GM18868 (cell line): ENCODE measurements at regions not wholly inside any gene's neighbourhood (a gene's known extent, or its start where the extent isn't known, plus 50 kb on each side); places are given as distances from the start of the nearest gene placed in this dataset.

Source experiments
- ATAC-seq: cut with Tn5 transposase; IDR thresholded peaks from one replicate; pipeline ENCODE4 v1.9.1; 2021; ENCODE audit warnings: mild to moderate bottlenecking, moderate library complexity; ENCODE audit not compliant: unreplicated experiment

DNA sequence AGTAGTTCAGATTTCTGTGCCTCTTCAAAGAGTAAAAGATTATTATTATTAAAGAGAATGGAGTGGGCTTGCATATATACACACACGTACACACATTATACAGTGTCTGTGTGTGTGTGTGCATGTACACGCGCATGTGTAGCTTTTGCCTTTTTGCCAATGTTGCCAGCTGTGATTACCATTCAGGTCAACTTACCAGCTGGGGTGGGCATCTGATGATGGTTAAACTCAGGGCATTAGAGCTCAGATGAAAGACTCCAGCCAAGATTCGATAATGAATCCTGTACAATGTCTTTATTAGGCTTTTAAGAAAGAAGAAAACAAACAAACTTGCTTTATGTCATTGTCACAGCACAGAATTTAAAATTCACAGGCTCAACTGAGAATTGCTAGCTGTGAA lies 296.5 kb upstream of the DMAC1 start:
- ATAC-seq = no peak

- ATAC-seq = no peak
Measured at GRCh38 chr9:8095672-8096086, 296.1 kb upstream of the DMAC1 start.

DNA sequence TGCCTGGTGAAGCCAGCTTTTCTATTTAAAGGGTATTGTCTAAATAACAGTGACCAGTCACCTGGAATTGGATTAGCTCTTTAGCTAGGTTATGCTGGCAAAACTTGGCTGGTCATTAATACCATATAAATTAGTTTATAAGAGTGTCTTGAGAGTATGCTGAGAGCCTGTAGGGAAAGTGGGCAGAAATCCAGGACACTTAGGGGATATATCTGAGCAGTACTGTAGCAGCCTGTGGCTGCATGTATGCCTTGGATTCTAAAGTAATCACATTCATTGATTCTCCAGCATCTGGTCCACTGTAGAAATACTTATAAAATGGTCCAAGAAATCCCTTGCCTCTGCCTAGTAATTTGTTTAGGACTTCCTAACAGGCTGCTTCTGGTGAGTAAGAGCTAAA lies 288.9 kb upstream of the DMAC1 start:
- no peak for ATAC-seq

DNA sequence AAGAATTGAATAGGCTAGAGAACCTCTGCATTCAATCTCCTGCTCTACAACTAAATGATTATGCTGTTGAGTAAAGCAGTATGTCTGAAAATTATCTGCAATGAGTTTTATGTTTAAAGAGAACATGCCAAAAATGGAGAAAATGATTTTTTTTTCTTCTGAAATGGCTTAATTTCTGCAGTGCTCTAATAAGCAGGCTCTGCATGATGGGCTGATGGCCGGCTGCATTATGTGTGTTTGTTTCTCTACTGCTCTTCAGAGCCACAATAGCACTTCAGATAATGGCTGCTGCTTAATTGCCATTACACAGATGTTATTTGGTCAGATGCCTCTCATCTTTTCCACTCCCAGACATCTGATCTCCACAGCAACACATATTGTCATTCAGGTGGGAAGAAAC lies 286.4 kb upstream of the DMAC1 start:
- no peak for ATAC-seq

- ATAC-seq = no peak
Measured at GRCh38 chr9:8078641-8079140, 279.1 kb upstream of the DMAC1 start.

GRCh38 chr9:8074713-8075286 lies 275.2 kb upstream of the DMAC1 start:
- no peak for ATAC-seq

- no peak for ATAC-seq
Measured at GRCh38 chr9:8071445-8071798, 271.8 kb upstream of the DMAC1 start.

DNA sequence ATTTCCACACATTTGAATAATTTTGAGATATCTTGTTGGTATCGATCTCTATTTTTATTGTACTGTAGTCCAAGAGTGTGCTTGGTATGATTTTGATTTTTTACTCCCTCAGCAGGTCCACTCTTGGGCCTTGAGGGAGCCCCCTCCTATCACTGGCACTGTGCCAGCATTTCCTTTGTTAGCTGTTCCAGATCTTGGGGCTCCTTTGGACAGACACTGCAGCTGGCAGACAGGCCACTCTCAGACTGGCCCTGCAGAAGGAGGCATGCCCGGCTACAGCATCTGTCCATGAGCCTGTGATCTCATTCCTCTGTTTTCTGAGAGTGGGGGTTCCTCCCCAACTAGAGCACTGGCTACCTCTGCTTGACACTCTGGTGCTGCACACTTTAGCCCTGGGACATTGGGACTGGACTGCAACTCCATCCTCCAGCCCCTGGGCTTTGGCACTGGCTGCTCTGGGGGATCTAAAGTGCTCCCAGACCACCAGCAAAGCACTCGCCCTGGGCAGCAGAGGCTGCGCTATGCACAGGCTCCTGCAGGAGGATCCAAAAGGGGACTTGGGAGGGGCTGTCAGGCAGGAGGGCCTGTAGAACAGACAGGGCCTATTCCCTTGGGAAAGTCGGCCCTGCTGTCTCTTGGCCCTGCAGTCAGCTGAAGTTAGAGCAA lies 271.3 kb upstream of the DMAC1 start:
- ATAC-seq = no peak

GRCh38 chr9:8062459-8062858 lies 262.9 kb upstream of the DMAC1 start:
- no peak for ATAC-seq

DNA sequence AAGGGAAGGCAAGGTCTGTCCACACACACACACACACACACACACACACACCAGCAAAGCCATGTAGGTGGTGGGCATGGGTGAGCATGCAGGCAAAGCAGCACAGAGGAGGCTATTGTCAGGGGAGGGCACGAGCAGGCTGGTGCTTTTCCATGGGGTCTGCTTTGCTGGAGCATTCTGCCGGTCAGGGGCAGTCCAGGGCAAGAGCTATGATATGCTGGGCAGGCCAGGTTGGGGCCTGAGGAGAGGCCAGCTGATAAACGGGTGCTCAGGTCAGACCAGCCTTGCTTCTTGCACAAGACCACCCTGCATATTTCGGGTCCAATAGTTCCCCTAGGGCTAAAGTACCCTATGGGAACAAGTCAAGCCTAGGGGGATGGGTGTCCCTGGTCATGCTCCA lies 253.9 kb upstream of the DMAC1 start:
- ATAC-seq = no peak

DNA sequence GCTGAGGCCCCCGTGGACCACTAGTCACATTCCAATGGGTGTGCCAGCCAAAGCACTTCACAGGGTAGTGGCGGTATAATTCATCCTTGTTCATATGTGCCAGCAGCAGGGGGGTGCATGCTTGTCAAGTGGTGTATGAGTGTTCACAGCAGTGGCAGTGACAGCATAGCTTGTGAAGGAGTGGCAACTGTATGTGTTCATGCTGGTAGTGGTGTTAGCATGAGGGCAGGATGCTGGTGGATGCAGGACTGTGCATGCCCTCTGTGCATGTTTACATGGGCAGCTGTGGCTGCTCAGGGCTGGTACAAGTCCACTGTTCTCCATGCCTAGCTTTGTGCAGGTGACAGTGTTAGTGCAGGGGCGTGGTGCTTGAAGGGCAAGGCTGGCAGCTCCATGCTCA lies 253.4 kb upstream of the DMAC1 start:
- ATAC-seq = no peak

- no peak for ATAC-seq
Measured at GRCh38 chr9:8037745-8038144, 238.2 kb upstream of the DMAC1 start.

- ATAC-seq = no peak
Measured at GRCh38 chr9:8036914-8037524, 237.4 kb upstream of the DMAC1 start.

DNA sequence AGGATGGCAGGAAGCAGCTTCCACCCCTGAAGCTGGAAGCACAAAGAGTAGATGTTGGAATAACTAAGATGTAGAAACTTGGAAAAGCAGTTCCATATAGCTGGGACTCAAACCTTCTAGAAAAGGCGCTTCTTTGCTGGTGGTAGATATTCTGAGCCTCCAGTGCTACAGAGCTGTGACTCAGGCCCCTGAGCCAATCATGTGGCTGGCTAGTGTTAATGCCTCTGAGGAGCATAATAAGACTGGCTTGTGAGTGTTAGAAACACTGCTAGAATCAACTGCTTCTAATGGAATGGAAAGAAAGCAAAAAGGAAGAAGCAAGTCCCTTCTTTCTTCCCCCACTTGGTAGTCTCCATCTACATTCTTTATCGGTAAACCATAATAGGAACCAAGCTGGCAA lies 234.2 kb upstream of the DMAC1 start:
- ATAC-seq = no peak

DNA sequence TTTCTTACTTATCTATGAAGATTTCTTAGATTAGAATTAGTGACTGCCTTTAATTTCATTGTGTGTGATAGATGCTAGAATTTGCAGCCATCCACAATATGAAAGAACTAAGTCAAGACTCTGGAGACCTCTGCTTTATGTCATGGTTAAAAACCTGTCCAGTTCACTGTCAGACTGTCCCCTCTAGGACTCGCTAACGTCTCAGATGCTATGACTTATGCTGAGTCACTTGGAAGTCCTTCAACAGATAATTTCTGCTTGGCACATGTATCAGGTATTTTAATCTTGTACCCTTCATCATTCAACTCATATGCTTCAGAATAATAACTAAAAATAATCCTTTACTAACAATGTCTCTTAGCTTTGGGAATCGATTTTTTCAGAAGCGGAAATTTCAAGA lies 230.5 kb upstream of the DMAC1 start:
- ATAC-seq = no peak

- no peak for ATAC-seq
Measured at GRCh38 chr9:8027351-8027750, 227.8 kb upstream of the DMAC1 start.

- ATAC-seq = no peak
Measured at GRCh38 chr9:8025551-8025950, 226.0 kb upstream of the DMAC1 start.

DNA sequence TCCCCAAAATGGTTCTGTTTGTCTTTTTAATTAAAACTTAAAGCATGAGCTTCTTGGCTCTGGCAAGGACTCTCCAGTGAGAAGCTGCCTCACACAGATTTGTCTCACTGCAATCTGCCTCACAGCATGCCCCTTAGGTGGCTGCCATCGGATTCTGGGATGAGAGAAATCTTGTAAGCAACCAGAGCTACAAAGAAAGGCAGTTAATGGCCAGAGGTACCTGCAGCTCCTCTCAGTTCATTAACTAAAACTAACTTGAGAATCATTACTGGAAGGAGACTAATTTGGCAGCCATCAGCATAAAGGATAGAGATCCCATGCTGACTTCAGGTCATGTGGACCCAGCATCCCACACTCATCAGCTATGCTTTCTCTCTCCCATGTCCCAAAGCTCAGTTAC lies 220.6 kb upstream of the DMAC1 start:
- no peak for ATAC-seq

DNA sequence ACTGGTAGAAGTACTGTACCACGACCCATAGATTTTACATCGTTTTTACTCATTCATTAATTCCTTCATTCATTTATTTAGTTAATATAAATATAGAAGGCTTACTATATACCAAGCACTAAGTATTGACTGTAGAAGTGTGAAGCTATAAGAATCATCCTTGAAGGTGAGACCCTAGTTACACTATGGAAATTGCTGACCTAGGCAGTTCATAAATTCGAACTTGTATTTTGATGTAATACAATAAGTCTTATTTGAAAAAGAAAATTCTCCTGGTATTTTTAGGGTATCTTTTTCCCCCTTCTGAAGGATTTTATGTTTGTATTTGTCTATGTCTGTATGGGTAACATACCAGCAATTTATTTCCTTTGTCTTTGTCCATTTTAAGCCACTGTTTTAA lies 220.1 kb upstream of the DMAC1 start:
- no peak for ATAC-seq

DNA sequence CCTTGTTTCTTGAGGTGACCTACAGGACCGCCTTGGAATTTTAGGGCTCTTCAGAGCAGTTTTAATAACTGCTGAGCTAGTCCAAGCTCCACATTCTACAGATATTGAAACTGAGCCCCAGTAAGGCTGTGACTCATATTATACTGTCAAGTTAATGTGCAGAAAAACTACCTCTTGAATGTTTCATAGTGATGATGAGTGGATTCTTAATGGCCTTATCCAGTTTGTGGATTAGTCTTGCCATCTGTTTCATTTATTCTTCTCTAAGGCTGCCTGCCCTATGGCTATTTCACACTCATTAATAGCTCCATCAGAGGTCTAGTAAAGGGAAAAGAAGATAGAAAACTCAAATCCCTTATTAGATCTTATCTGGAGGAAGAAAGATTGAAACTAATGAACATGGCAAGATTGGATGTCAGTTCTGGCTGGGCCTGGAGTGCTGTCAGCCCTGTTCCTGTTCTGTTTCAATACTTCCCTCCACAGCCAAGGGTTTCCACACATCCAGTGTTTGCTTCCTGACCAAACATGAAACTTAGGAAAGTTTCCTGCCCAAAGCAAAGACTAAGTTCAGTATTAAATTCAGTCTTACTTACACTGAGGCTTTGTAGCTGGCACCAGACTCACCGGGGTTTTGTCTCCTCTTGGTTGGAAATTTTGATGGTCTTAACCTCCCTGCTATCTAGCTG lies 215.6 kb upstream of the DMAC1 start:
- ATAC-seq = no peak

DNA sequence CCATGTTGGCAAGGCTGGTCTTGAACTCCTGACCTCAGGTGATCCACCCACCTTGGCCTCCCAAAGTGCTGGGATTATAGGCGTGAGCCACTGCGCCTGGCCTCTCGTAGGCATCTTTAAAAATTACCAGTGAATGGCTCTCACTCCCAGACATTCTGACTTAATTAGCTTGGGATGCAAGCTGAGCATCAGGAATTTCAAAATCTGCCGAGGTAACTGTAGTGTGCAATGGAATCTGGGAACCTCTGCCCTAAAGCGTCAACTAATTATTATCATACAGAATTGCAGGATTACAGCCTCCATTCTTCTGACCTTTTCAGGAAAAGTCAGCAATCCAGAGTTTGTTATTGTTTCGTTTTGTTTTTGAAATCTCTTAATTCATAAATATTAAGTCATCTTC lies 213.4 kb upstream of the DMAC1 start:
- ATAC-seq = no peak

DNA sequence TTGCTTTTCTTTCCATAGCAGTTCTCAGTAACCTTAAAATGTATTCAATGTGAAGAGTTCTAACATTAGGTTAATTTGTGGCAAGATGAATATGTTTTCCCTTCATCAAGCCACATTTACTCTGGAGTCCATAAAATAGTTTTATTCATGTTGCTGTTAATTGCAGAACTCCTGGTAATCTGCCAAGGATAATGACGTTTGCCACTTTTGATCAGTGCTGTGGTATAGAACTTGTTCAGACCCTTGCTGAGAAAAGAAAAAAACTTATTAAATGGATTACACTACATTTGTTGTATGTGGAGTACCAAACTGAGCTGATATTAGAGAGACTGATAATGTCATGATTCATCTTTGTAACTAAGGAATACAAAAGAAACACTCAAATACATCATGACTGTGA lies 212.4 kb upstream of the DMAC1 start:
- no peak for ATAC-seq
